Dedifferentiated amniotic fluid mesenchymal stem cell (primary cell): ENCODE measurements at regions not wholly inside any gene's neighbourhood (a gene's known extent, or its start where the extent isn't known, plus 50 kb on each side); places are given as distances from the start of the nearest gene placed in this dataset.

ENCODE experiments used
- DNase-seq: peaks from one replicate; pipeline ENCODE4 v3.0.0-alpha.2; 2016; ENCODE audit errors: extremely low spot score

- no peak for DNase-seq
These were observed 177.4 kb downstream of the SEC61B start for GRCh38 chr9:99399474-99399873.

GRCh38 chr9:99400184-99400731 is 178.2 kb downstream of the SEC61B start:
- DNase-seq = no peak

GRCh38 chr9:99401680-99402504 is 179.8 kb downstream of the SEC61B start:
- no peak for DNase-seq

GRCh38 chr9:99403371-99403770 is 181.3 kb downstream of the SEC61B start:
- no peak for DNase-seq

- no peak for DNase-seq
These were observed 183.3 kb downstream of the SEC61B start for GRCh38 chr9:99405359-99405758.

GRCh38 chr9:99406939-99407338 is 184.9 kb downstream of the SEC61B start:
- DNase-seq = no peak

- no peak for DNase-seq
These were observed 189.0 kb downstream of the SEC61B start for GRCh38 chr9:99411068-99411467.

GRCh38 chr9:99411479-99412115 is 189.5 kb downstream of the SEC61B start:
- DNase-seq = no peak

GRCh38 chr9:99412606-99413005 is 190.5 kb downstream of the SEC61B start:
- no peak for DNase-seq

- no peak for DNase-seq
These were observed 192.2 kb downstream of the SEC61B start for GRCh38 chr9:99414321-99414720.

GRCh38 chr9:99415606-99416005 is 193.5 kb downstream of the SEC61B start:
- no peak for DNase-seq

GRCh38 chr9:99416007-99416406 is 193.9 kb downstream of the SEC61B start:
- DNase-seq = no peak

- no peak for DNase-seq
These were observed 197.0 kb downstream of the SEC61B start for GRCh38 chr9:99419070-99419469.

GRCh38 chr9:99421369-99421768 is 199.3 kb downstream of the SEC61B start:
- no peak for DNase-seq

GRCh38 chr9:99425124-99425523 is 203.0 kb downstream of the SEC61B start:
- no peak for DNase-seq

- DNase-seq = no peak
These were observed 204.1 kb downstream of the SEC61B start for GRCh38 chr9:99425923-99426842.

GRCh38 chr9:99427260-99427659 is 205.2 kb downstream of the SEC61B start:
- no peak for DNase-seq

GRCh38 chr9:99430301-99430700 is 208.2 kb downstream of the SEC61B start:
- no peak for DNase-seq

GRCh38 chr9:99431103-99431502 is 209.0 kb downstream of the SEC61B start:
- DNase-seq = no peak

- DNase-seq = no peak
These were observed 210.0 kb downstream of the SEC61B start for GRCh38 chr9:99432075-99432474.

GRCh38 chr9:99433095-99433494 is 211.0 kb downstream of the SEC61B start:
- no peak for DNase-seq

GRCh38 chr9:99433555-99433954 is 211.5 kb downstream of the SEC61B start:
- DNase-seq = peak; percentile 86
